Breast epithelium (tissue), 3 donors: ENCODE measurements at regions not wholly inside any gene's neighbourhood (a gene's known extent, or its start where the extent isn't known, plus 50 kb on each side); places are given as distances from the start of the nearest gene placed in this dataset.

Source experiments
- CTCF ChIP-seq, 3 donors: fragments of 450-650 bp; IDR thresholded peaks; one replicate each; pipeline ENCODE4 v1.5.1; 2016 to 2017; ENCODE audit warnings: antibody characterized with exemption in 3 of 3, mild to moderate bottlenecking in 3 of 3, moderate library complexity in 3 of 3
- POLR2A ChIP-seq: fragments of 450-650 bp; IDR thresholded peaks from one replicate; pipeline ENCODE4 v1.6.1; 2016; ENCODE audit warnings: antibody characterized with exemption, mild to moderate bottlenecking, moderate library complexity
- POLR2AphosphoS5 ChIP-seq, 3 donors: sonication (generic); formaldehyde crosslinking; IDR thresholded peaks; one replicate each; pipeline ENCODE4 v1.6.1; 2017; ENCODE audit warnings: antibody characterized with exemption in 3 of 3

GRCh38 chr2:226079671-226080181 is 680.2 kb downstream of the NYAP2 start:
- no peak for TF ChIP-seq POLR2A
- TF ChIP-seq CTCF (IDR thresholded peaks at IDR 0.05), result no peak
- no peak for TF ChIP-seq POLR2AphosphoS5 (IDR thresholded peaks at IDR 0.05)
